Gastroesophageal sphincter (tissue), 3 donors: ENCODE measurements at regions not wholly inside any gene's neighbourhood (a gene's known extent, or its start where the extent isn't known, plus 50 kb on each side); places are given as distances from the start of the nearest gene placed in this dataset.

Experiments used
- CTCF ChIP-seq, 4 experiments: fragments of 200-600 bp in 2 of 4; fragments of 450-650 bp in 2 of 4; sonication (generic) in 1 of 4; IDR thresholded peaks; one replicate each; pipeline ENCODE4 v1.5.1; 2017 to 2019; ENCODE audit warnings: antibody characterized with exemption in 4 of 4, mild to moderate bottlenecking in 2 of 4, moderate library complexity in 2 of 4
- POLR2A ChIP-seq, 2 donors: fragments of 450-650 bp; IDR thresholded peaks; one replicate each; pipeline ENCODE4 v1.6.1; 2017; ENCODE audit warnings: antibody characterized with exemption in 2 of 2, mild to moderate bottlenecking in 2 of 2, moderate library complexity in 1 of 2
- POLR2AphosphoS5 ChIP-seq: sonication (generic); formaldehyde crosslinking; IDR thresholded peaks from one replicate; pipeline ENCODE4 v1.6.1; 2017; ENCODE audit warnings: antibody characterized with exemption

- TF ChIP-seq CTCF (IDR thresholded peaks at IDR 0.05): no peak
- TF ChIP-seq POLR2A (IDR thresholded peaks at IDR 0.05): no peak
- no peak for TF ChIP-seq POLR2AphosphoS5
Observed at GRCh38 chr12:98208816-98209215, 306.6 kb upstream of the TMPO start.
